ENCODE measurements at regions not wholly inside any gene's neighbourhood (a gene's known extent, or its start where the extent isn't known, plus 50 kb on each side); places are given as distances from the start of the nearest gene placed in this dataset.

GRCh38 chr17:27396045-27396444 lies 60.2 kb upstream of the KSR1 start:
- peaks cover 5% of the 10 kb centered on the region for H3K9me3 ChIP-seq (ENCODE audit: low read depth, low read length)
- peaks cover 16% of the 10 kb centered on the region for H3K27me3 ChIP-seq (ENCODE audit: insufficient read depth, low read length)
- H3K4me1 ChIP-seq (ENCODE audit: insufficient read depth, low read length) = no peaks in the 10 kb centered on the region
- no peak overlapping the region for H3K27ac ChIP-seq (ENCODE audit: low read depth, low read length)
- no peaks in the 10 kb centered on the region for H3K36me3 ChIP-seq (ENCODE audit: insufficient read depth, low read length)
- no peak for TF ChIP-seq CTCF (IDR thresholded peaks at IDR 0.05; ENCODE audit: extremely low read depth, low read depth, low read length)
- H3K4me3 ChIP-seq (ENCODE audit: insufficient read depth, low read length) = no peak overlapping the region
- H4K20me1 ChIP-seq (ENCODE audit: insufficient read depth, low read length) = no peaks in the 10 kb centered on the region
- H3K79me2 ChIP-seq (ENCODE audit: insufficient read depth, low read length) = no peaks in the 10 kb centered on the region
- H3K4me2 ChIP-seq (ENCODE audit: insufficient read depth, low read length) = no peak overlapping the region
- no peak for DNase-seq (ENCODE audit: insufficient read length, low spot score, missing footprints)
- no peak overlapping the region for H2AFZ ChIP-seq (ENCODE audit: low read length)

- TF ChIP-seq CTCF (IDR thresholded peaks at IDR 0.05; ENCODE audit: extremely low read depth, low read depth, low read length) = no peak
- Histone ChIP-seq H3K4me3 (ENCODE audit: insufficient read depth, low read length) (no peak overlapping the region), H3K4me1 (ENCODE audit: insufficient read depth, low read length) (no peaks in the 10 kb centered on the region), H2AFZ (ENCODE audit: low read length) (no peak overlapping the region), H3K36me3 (ENCODE audit: insufficient read depth, low read length) (no peaks in the 10 kb centered on the region), H3K27ac (ENCODE audit: low read depth, low read length) (no peak overlapping the region), H3K9me3 (ENCODE audit: low read depth, low read length) (peaks cover 5% of the 10 kb centered on the region), H3K27me3 (ENCODE audit: insufficient read depth, low read length) (peaks cover 16% of the 10 kb centered on the region), H3K4me2 (ENCODE audit: insufficient read depth, low read length) (no peak overlapping the region), H4K20me1 (ENCODE audit: insufficient read depth, low read length) (no peaks in the 10 kb centered on the region), H3K79me2 (ENCODE audit: insufficient read depth, low read length) (no peaks in the 10 kb centered on the region)
- no peak for DNase-seq (ENCODE audit: insufficient read length, low spot score, missing footprints)
These were observed 59.3 kb upstream of the KSR1 start for GRCh38 chr17:27396941-27397340.

GRCh38 chr17:27398691-27399090 lies 57.6 kb upstream of the KSR1 start:
- H3K4me1 ChIP-seq (ENCODE audit: insufficient read depth, low read length) = no peaks in the 10 kb centered on the region
- peaks cover 5% of the 10 kb centered on the region for H3K9me3 ChIP-seq (ENCODE audit: low read depth, low read length)
- H3K27ac ChIP-seq (ENCODE audit: low read depth, low read length) = no peak overlapping the region
- no peak for DNase-seq (ENCODE audit: insufficient read length, low spot score, missing footprints)
- no peak overlapping the region for H3K4me2 ChIP-seq (ENCODE audit: insufficient read depth, low read length)
- H3K4me3 ChIP-seq (ENCODE audit: insufficient read depth, low read length) = no peak overlapping the region
- no peak for TF ChIP-seq CTCF (IDR thresholded peaks at IDR 0.05; ENCODE audit: extremely low read depth, low read depth, low read length)
- no peaks in the 10 kb centered on the region for H4K20me1 ChIP-seq (ENCODE audit: insufficient read depth, low read length)
- no peaks in the 10 kb centered on the region for H3K36me3 ChIP-seq (ENCODE audit: insufficient read depth, low read length)
- H2AFZ ChIP-seq (ENCODE audit: low read length) = no peak overlapping the region
- no peaks in the 10 kb centered on the region for H3K79me2 ChIP-seq (ENCODE audit: insufficient read depth, low read length)
- peaks cover 16% of the 10 kb centered on the region for H3K27me3 ChIP-seq (ENCODE audit: insufficient read depth, low read length)

GRCh38 chr17:27400991-27401390 lies 55.3 kb upstream of the KSR1 start:
- Histone ChIP-seq H3K36me3 (ENCODE audit: insufficient read depth, low read length) (no peaks in the 10 kb centered on the region), H3K4me1 (ENCODE audit: insufficient read depth, low read length) (no peaks in the 10 kb centered on the region), H3K79me2 (ENCODE audit: insufficient read depth, low read length) (no peaks in the 10 kb centered on the region), H3K4me2 (ENCODE audit: insufficient read depth, low read length) (no peak overlapping the region), H3K9me3 (ENCODE audit: low read depth, low read length) (no peaks in the 10 kb centered on the region), H3K27ac (ENCODE audit: low read depth, low read length) (no peak overlapping the region), H3K4me3 (ENCODE audit: insufficient read depth, low read length) (no peak overlapping the region), H2AFZ (ENCODE audit: low read length) (no peak overlapping the region), H3K27me3 (ENCODE audit: insufficient read depth, low read length) (peaks cover 7% of the 10 kb centered on the region), H4K20me1 (ENCODE audit: insufficient read depth, low read length) (no peaks in the 10 kb centered on the region)
- TF ChIP-seq CTCF (IDR thresholded peaks at IDR 0.05; ENCODE audit: extremely low read depth, low read depth, low read length) = no peak
- DNase-seq (ENCODE audit: insufficient read length, low spot score, missing footprints) = no peak

Measured in osteoblast (primary cell).